ENCODE measurements at regions not wholly inside any gene's neighbourhood (a gene's known extent, or its start where the extent isn't known, plus 50 kb on each side); places are given as distances from the start of the nearest gene placed in this dataset.

DNA sequence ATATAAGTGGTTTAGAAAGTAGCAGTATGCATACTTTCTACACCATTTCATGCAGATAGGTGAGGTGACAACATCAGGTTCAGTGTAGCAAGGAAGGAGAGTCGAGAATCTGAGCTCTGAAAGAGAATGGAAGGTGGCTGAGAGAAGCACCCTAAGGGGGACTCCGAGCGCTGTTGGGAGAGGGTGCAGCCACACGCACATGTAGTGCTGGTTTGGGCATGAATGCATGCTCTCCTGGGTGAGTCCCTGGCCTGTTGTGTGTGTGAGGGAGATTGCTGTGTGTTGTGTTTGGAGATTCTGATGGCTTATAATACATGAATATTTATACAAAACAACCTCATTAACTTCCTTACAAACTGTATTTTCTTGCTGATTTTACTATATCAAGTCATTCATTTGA is 180.3 kb upstream of the LRIG3 start:
- intact Hi-C loops (cut with DNase I), result no loop called here
- H3K4me3 ChIP-seq, result no peak overlapping the region
- DNase-seq, result no peak
- H3K9me3 ChIP-seq, result no peaks in the 10 kb centered on the region
- TF ChIP-seq, protein P1, sequence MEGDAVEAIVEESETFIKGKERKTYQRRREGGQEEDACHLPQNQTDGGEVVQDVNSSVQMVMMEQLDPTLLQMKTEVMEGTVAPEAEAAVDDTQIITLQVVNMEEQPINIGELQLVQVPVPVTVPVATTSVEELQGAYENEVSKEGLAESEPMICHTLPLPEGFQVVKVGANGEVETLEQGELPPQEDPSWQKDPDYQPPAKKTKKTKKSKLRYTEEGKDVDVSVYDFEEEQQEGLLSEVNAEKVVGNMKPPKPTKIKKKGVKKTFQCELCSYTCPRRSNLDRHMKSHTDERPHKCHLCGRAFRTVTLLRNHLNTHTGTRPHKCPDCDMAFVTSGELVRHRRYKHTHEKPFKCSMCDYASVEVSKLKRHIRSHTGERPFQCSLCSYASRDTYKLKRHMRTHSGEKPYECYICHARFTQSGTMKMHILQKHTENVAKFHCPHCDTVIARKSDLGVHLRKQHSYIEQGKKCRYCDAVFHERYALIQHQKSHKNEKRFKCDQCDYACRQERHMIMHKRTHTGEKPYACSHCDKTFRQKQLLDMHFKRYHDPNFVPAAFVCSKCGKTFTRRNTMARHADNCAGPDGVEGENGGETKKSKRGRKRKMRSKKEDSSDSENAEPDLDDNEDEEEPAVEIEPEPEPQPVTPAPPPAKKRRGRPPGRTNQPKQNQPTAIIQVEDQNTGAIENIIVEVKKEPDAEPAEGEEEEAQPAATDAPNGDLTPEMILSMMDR (IDR thresholded peaks at IDR 0.05), result no peak
- H3K4me1 ChIP-seq, result no peaks in the 10 kb centered on the region
- H3K27ac ChIP-seq, result no peak overlapping the region
- no peaks in the 10 kb centered on the region for H3K36me3 ChIP-seq
- no peak for ATAC-seq
- H3K27me3 ChIP-seq, result no peaks in the 10 kb centered on the region

DNA sequence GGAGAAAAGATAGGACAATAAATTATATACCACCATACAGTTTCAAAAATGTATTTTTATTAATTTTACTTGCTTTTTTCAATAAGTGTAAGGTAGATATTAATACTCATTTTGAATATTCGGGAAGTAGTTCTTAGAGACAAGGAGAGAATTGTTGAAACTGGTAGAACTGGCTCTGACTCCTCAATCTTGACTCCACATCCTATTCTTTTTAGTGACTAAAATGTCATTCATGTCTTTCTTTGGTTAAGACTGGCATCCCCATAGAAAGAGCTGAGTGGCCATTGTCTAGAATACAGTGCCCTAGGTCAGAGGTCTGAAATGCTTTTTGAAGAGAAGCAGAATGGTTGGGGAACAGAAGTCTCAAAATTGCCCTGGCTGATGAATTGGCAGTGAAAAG is 177.6 kb upstream of the LRIG3 start:
- Histone ChIP-seq H3K9me3 (no peaks in the 10 kb centered on the region), H3K4me3 (no peak overlapping the region), H3K36me3 (no peaks in the 10 kb centered on the region), H3K27me3 (no peaks in the 10 kb centered on the region), H3K27ac (no peak overlapping the region), H3K4me1 (no peaks in the 10 kb centered on the region)
- ATAC-seq, result no peak
- TF ChIP-seq, protein P1 (IDR thresholded peaks at IDR 0.05), result no peak
- DNase-seq, result no peak
- intact Hi-C loops (cut with DNase I), result no loop called here

DNA sequence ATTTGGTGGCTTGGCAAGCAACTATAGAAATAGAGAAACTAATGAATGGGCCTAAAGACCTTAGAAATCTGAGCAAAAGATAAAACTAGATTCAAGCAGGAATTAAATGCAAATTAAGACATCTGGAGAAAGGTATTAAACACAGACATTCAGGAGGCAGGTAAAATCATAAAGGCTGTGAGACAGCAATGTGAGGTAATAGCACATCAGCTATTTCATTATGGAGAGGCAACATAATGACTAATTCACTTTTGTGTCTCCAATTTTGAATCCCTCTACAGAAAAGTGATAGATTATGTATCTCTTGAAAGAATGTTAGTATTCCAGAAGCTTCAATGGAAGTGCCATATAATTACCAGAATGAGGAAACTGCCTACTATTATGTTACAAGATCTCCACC is 175.9 kb upstream of the LRIG3 start:
- TF ChIP-seq, protein P1 (IDR thresholded peaks at IDR 0.05), result no peak
- Histone ChIP-seq H3K27me3 (no peaks in the 10 kb centered on the region), H3K4me1 (no peaks in the 10 kb centered on the region), H3K27ac (no peak overlapping the region), H3K4me3 (no peak overlapping the region), H3K36me3 (no peaks in the 10 kb centered on the region), H3K9me3 (no peaks in the 10 kb centered on the region)
- intact Hi-C loops (cut with DNase I), result no loop called here
- no peak for ATAC-seq
- DNase-seq, result no peak

DNA sequence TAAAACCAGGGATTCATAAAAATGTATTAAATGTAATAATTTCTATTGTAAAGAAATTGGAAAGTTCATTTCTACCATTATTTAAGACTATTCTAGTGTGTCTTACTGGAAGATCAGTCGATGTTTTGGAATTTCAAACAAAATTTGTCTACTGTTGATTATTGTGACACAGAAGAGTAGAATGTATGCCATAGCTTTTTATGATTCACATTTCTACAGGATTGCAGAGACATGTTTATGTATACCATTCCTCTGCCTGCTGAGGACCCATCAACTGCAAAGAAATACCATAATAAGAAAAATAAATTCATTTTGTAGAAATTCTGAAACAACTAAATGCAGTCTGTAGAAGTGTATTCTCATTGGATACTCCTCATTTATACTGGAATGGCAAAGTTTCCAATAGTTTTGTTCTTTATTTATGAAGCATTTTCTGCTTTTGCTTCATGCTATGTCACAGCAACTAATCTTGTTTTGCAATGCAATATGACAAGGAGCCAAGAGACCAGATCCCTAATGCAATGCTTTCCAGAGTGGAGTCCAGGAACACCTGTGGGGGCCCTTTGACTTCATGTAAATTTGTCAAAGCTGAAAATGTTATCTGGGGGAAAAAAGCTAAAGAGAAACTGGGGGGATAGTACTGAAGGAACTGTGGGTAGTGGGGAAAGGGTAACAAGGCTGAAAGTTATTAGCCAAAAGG is 172.9 kb upstream of the LRIG3 start:
- H3K4me3 ChIP-seq, result no peak overlapping the region
- intact Hi-C loops (cut with DNase I), result no loop called here
- no peaks in the 10 kb centered on the region for H3K9me3 ChIP-seq
- TF ChIP-seq, protein P1 (IDR thresholded peaks at IDR 0.05), result no peak
- ATAC-seq, result no peak
- DNase-seq, result no peak
- no peaks in the 10 kb centered on the region for H3K27me3 ChIP-seq
- no peak overlapping the region for H3K27ac ChIP-seq
- no peaks in the 10 kb centered on the region for H3K36me3 ChIP-seq
- H3K4me1 ChIP-seq, result no peaks in the 10 kb centered on the region

DNA sequence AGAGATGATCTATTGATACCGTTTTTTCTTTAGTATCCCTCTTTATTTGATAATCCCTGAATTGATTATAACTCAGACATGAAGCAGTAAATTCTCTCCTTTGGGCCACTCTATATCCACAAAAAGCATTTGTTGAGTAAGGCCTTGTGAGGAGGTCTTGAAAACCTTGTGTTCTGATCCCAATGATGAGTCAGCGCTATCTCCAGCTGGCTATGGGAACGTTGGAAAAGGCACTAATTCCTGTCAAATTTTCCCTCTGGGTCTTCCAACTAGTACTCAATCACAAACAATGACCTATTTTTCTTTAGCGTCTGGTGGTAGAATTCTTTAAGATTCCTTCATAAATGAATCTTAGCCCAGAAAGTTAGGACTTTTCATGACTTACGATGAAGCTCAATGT is 168.4 kb upstream of the LRIG3 start:
- Histone ChIP-seq H3K4me3 (no peak overlapping the region), H3K27ac (no peak overlapping the region), H3K4me1 (no peaks in the 10 kb centered on the region), H3K27me3 (no peaks in the 10 kb centered on the region), H3K36me3 (no peaks in the 10 kb centered on the region), H3K9me3 (no peaks in the 10 kb centered on the region)
- TF ChIP-seq, protein P1 (IDR thresholded peaks at IDR 0.05), result no peak
- intact Hi-C loops (cut with DNase I), result no loop called here
- DNase-seq, result no peak
- no peak for ATAC-seq

DNA sequence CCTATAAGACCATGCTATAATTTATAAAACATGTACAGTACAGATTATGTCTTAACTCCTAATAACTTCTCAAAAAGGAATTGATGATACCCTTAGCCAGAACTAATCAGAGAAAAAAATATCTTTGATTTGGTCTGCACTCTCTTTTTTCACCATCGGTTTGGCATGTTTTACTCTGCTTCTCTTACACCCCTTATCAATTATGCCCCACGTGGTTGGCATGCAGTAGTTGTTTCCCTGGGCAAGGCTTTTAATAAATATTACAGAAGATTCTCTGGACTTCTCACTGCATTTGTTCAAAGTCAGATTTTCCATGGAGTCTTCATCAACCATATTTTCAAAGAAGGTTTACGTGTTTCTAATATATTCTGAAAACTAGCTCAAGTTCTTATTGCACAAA is 167.4 kb upstream of the LRIG3 start:
- intact Hi-C loops (cut with DNase I), result no loop called here
- ATAC-seq, result no peak
- H3K27me3 ChIP-seq, result no peaks in the 10 kb centered on the region
- H3K36me3 ChIP-seq, result no peaks in the 10 kb centered on the region
- DNase-seq, result no peak
- TF ChIP-seq, protein P1 (IDR thresholded peaks at IDR 0.05), result no peak
- no peak overlapping the region for H3K4me3 ChIP-seq
- no peaks in the 10 kb centered on the region for H3K9me3 ChIP-seq
- no peak overlapping the region for H3K27ac ChIP-seq
- no peaks in the 10 kb centered on the region for H3K4me1 ChIP-seq

Measured in upper lobe of right lung (tissue), 1 donor.